IMR-90 (cell line): ENCODE measurements at regions not wholly inside any gene's neighbourhood (a gene's known extent, or its start where the extent isn't known, plus 50 kb on each side); places are given as distances from the start of the nearest gene placed in this dataset.

Experiments used
- ATAC-seq: fragments of 200-7000 bp; cut with Tn5 transposase; 2 replicates; pipeline ENCODE4 v1.9.1; 2020; ENCODE audit warnings: low read depth, mild to moderate bottlenecking, moderate library complexity
- BruUV-seq: library from RNA; stranded (reverse); fragments of 400-500 nt; replicated peaks from 2 replicates; lab custom pipeline; 2021; lab: Mats Ljungman, UMichigan
- CTCF ChIA-PET: fragments of 300-600 bp; formaldehyde crosslinking; extraction: SDS; loops from one replicate; lab custom pipeline; 2021; ENCODE audit warnings: antibody characterized with exemption; lab: Yijun Ruan, JAX
- POLR2A ChIA-PET: fragments of 300-600 bp; sonication (Branson Sonifier 250); formaldehyde crosslinking; loops from one replicate; lab custom pipeline; 2022; ENCODE audit warnings: antibody characterized with exemption; ENCODE audit not compliant: unreplicated experiment; lab: Charles Lee
- DNase-seq: peaks from one replicate; pipeline ENCODE4 v3.0.0; 2013
- H2AFZ ChIP-seq: replicated peaks from 2 replicates; pipeline ENCODE3; 2013; ENCODE audit warnings: low read length, mild to moderate bottlenecking; ENCODE audit not compliant: poor library complexity
- H2AK5ac ChIP-seq: 2 replicates; pipeline ENCODE4 v1.6.1; 2013; ENCODE audit warnings: low read depth, low read length, inconsistent platforms
- H2AK9ac ChIP-seq: replicated peaks from 2 replicates; pipeline ENCODE3; 2013; ENCODE audit warnings: mild to moderate bottlenecking, low read depth, low read length, moderate library complexity; ENCODE audit not compliant: poor library complexity
- H2BK120ac ChIP-seq: 2 replicates; pipeline ENCODE4 v1.6.1; 2013; ENCODE audit warnings: low read depth, low read length, inconsistent platforms
- H2BK15ac ChIP-seq: 3 replicates; pipeline ENCODE4 v1.6.1; 2013; ENCODE audit warnings: low read depth, low read length, inconsistent platforms
- H2BK20ac ChIP-seq: 2 replicates; pipeline ENCODE4 v1.6.1; 2013; ENCODE audit warnings: low read depth, mild to moderate bottlenecking, inconsistent platforms, low read length, moderate library complexity
- H2BK5ac ChIP-seq: 2 replicates; pipeline ENCODE4 v1.6.1; 2013; ENCODE audit warnings: mild to moderate bottlenecking, low read depth, low read length, inconsistent platforms; ENCODE audit not compliant: poor library complexity, severe bottlenecking
- H3K14ac ChIP-seq: replicated peaks from 2 replicates; pipeline ENCODE4 v1.6.1; 2013; ENCODE audit warnings: low read depth, low read length, inconsistent platforms
- H3K18ac ChIP-seq: 2 replicates; pipeline ENCODE4 v1.6.1; 2013; ENCODE audit warnings: low read depth, low read length, control low read depth
- H3K23ac ChIP-seq: 2 replicates; pipeline ENCODE4 v1.6.1; 2013; ENCODE audit warnings: low read depth, low read length, inconsistent platforms
- H3K27ac ChIP-seq: 2 replicates; pipeline ENCODE4 v1.5.1; 2013; ENCODE audit warnings: mild to moderate bottlenecking, control low read depth, low read length; ENCODE audit not compliant: insufficient read depth
- H3K27me3 ChIP-seq: 2 replicates; pipeline ENCODE4 v1.6.1; 2013; ENCODE audit warnings: low read length; ENCODE audit not compliant: control insufficient read depth, insufficient read depth
- H3K36me3 ChIP-seq: 2 replicates; pipeline ENCODE4 v1.6.1; 2013; ENCODE audit warnings: low read length, mixed read lengths; ENCODE audit not compliant: control insufficient read depth, insufficient read depth
- H3K4ac ChIP-seq: 2 replicates; pipeline ENCODE4 v1.6.1; 2013; ENCODE audit warnings: low read depth, low read length, inconsistent platforms
- H3K4me1 ChIP-seq: 2 replicates; pipeline ENCODE4 v1.6.1; 2013; ENCODE audit warnings: low read length, mixed read lengths; ENCODE audit not compliant: control insufficient read depth, insufficient read depth
- H3K4me2 ChIP-seq: 2 replicates; pipeline ENCODE4 v1.6.1; 2013; ENCODE audit warnings: low read depth, mild to moderate bottlenecking, control low read depth, low read length, moderate library complexity
- H3K4me3 ChIP-seq: 2 replicates; pipeline ENCODE4 v1.5.1; 2013; ENCODE audit warnings: low read depth, mild to moderate bottlenecking, control low read depth, low read length, moderate library complexity; ENCODE audit not compliant: insufficient read depth
- H3K56ac ChIP-seq: 2 replicates; pipeline ENCODE4 v1.6.1; 2013; ENCODE audit warnings: low read length, inconsistent platforms; ENCODE audit not compliant: insufficient read depth; ENCODE audit errors: extremely low read depth
- H3K79me1 ChIP-seq, 2 experiments: 2 replicates each; pipeline ENCODE4 v1.6.1; 2013; ENCODE audit warnings: low read length in 2 of 2, inconsistent platforms in 1 of 2, low read depth in 1 of 2
- H3K9ac ChIP-seq: 2 replicates; pipeline ENCODE4 v1.6.1; 2013; ENCODE audit warnings: low read depth, low read length, control low read depth
- H3K9me1 ChIP-seq: 2 replicates; pipeline ENCODE4 v1.6.1; 2013; ENCODE audit warnings: low read length, inconsistent platforms; ENCODE audit not compliant: insufficient read depth
- H3K9me3 ChIP-seq: 2 replicates; pipeline ENCODE4 v1.6.1; 2013; ENCODE audit warnings: low read length; ENCODE audit not compliant: control insufficient read depth, insufficient read depth
- H4K20me1 ChIP-seq: 2 replicates; pipeline ENCODE4 v1.6.1; 2013; ENCODE audit warnings: low read length, inconsistent platforms; ENCODE audit not compliant: insufficient read depth
- H4K5ac ChIP-seq: 2 replicates; pipeline ENCODE4 v1.6.1; 2013; ENCODE audit warnings: mild to moderate bottlenecking, low read depth, low read length, control low read depth
- H4K8ac ChIP-seq, 2 experiments: 2 replicates each; pipeline ENCODE4 v1.6.1; 2013; ENCODE audit warnings: low read depth in 2 of 2, low read length in 2 of 2, control low read depth in 1 of 2, inconsistent platforms in 1 of 2
- H4K91ac ChIP-seq: 2 replicates; pipeline ENCODE4 v1.6.1; 2013; ENCODE audit warnings: low read depth, low read length, inconsistent platforms; ENCODE audit not compliant: insufficient read depth
- BHLHE40 ChIP-seq: fragments of 150-350 bp; IDR thresholded peaks from 2 replicates; pipeline ENCODE4 v1.6.1; 2016; ENCODE audit warnings: mild to moderate bottlenecking, low read depth, low read length
- CEBPB ChIP-seq: IDR thresholded peaks from 2 replicates; pipeline ENCODE4 v1.6.1; 2012; ENCODE audit warnings: low read depth, low read length, improper control_type of control experiment
- CHD1 ChIP-seq: IDR thresholded peaks from 2 replicates; pipeline ENCODE4 v1.6.1; 2012; ENCODE audit warnings: low read depth, low read length, improper control_type of control experiment
- FOS ChIP-seq: fragments of 150-350 bp; IDR thresholded peaks from 2 replicates; pipeline ENCODE4 v1.6.1; 2016; ENCODE audit warnings: low read depth, low read length
- MAZ ChIP-seq: IDR thresholded peaks from 2 replicates; pipeline ENCODE4 v1.6.1; 2012; ENCODE audit warnings: low read depth, mild to moderate bottlenecking, low read length, improper control_type of control experiment, moderate library complexity, borderline replicate concordance
- MXI1 ChIP-seq: IDR thresholded peaks from 2 replicates; pipeline ENCODE4 v1.6.1; 2012; ENCODE audit warnings: low read depth, mild to moderate bottlenecking, low read length, moderate library complexity, borderline replicate concordance
- NFE2L2 ChIP-seq: fragments of 150-350 bp; IDR thresholded peaks from 2 replicates; pipeline ENCODE4 v1.6.1; 2016; ENCODE audit warnings: low read depth, mild to moderate bottlenecking, low read length
- POLR2A ChIP-seq: IDR thresholded peaks from 2 replicates; pipeline ENCODE4 v1.6.1; 2012; ENCODE audit warnings: mild to moderate bottlenecking, low read depth, low read length
- RAD21 ChIP-seq: IDR thresholded peaks from 2 replicates; pipeline ENCODE4 v1.6.1; 2012; ENCODE audit warnings: low read length, improper control_type of control experiment
- RCOR1 ChIP-seq: IDR thresholded peaks from 2 replicates; pipeline ENCODE4 v1.6.1; 2012; ENCODE audit warnings: mild to moderate bottlenecking, low read length, improper control_type of control experiment; ENCODE audit not compliant: insufficient replicate concordance
- RFX5 ChIP-seq: IDR thresholded peaks from 2 replicates; pipeline ENCODE4 v1.8.0; 2012; ENCODE audit warnings: low read depth, mild to moderate bottlenecking, low read length, moderate library complexity
- SMC3 ChIP-seq: fragments of 150-350 bp; IDR thresholded peaks from 2 replicates; pipeline ENCODE4 v1.6.1; 2016; ENCODE audit warnings: low read depth, mild to moderate bottlenecking, antibody characterized with exemption, low read length, moderate library complexity
- WGBS, 2 experiments: methylation state at CpG; one replicate each; pipeline versions ENCODE4 v1.1.5 to v1.1.7; 2013; ENCODE audit warnings: missing lambda C conversion rate in 2 of 2; ENCODE audit not compliant: insufficient read length in 1 of 2; ENCODE audit errors: extremely low coverage in 2 of 2; 5-methylcytosine and 5-hydroxymethylcytosine counted together
- dilution Hi-C: fragments of 300-500 bp; cut with HindIII; formaldehyde crosslinking; loops from one replicate; pipeline ENCODE4 v1.14.3; 2018; ENCODE audit warnings: low sequenced_read_pairs; ENCODE audit not compliant: unreplicated experiment
- in situ Hi-C: fragments of 300-500 bp; cut with MboI; formaldehyde crosslinking; loops from 3 replicates; pipeline ENCODE4 v1.14.3; 2019; ENCODE audit warnings: low sequenced_read_pairs, inconsistent platforms, mixed read lengths
- intact Hi-C: fragments of 100-400 bp; cut with micrococcal nuclease; formaldehyde crosslinking; loops from 2 replicates; pipeline ENCODE4 v1.10.0; 2022
- TF ChIP-seq, protein P1 (sequence below): conservative IDR thresholded peaks from 2 replicates; pipeline ENCODE4 v1.5.1; 2012; ENCODE audit warnings: mild to moderate bottlenecking, low read depth, low read length, improper control_type of control experiment
- TF ChIP-seq, protein P2 (sequence below): fragments of 150-350 bp; IDR thresholded peaks from 2 replicates; pipeline ENCODE4 v1.6.1; 2017; ENCODE audit warnings: mild to moderate bottlenecking, antibody characterized with exemption, low read length, low read depth
- TF ChIP-seq, protein P3 (sequence below): fragments of 150-350 bp; IDR thresholded peaks from 2 replicates; pipeline ENCODE4 v1.6.1; 2016; ENCODE audit warnings: low read depth, mild to moderate bottlenecking, low read length, moderate library complexity, borderline replicate concordance

DNA sequence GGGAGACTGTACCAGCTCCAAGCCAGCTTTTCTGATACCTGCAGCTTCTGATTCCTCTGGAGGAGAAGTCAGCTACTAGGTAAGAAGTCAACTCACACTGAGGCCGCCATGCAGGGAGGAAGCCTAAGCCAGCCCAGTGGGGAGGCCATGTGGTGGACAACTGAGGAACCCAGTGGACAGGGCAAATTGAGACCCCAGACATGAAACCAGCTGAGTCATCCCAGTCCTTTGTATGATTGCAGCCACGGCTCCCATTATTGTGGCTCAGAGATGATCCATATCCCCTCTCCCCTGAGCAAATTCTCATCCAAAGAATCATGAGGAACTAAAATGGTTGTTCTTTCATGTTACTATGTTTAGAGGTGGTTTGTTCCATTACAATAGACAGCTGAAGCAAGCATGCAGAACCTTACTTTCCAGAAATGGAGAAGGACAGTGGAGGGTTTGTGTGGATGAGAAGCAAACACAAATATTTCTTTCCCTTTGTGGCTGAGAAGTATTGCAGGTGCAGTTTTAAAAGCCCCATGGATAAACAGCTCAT lies 1147.3 kb upstream of the TMEM132C start:
- WGBS, 2 experiments = no CpG with 5 or more reads among the region's 2 CpGs
- no peak for TF ChIP-seq RCOR1
- TF ChIP-seq BHLHE40 = no peak
- TF ChIP-seq FOS = no peak
- TF ChIP-seq POLR2A = no peak
- no peak; the same call in 1 of the 2 replicates for TF ChIP-seq NFE2L2
- no peak for TF ChIP-seq RAD21
- no peak for TF ChIP-seq CEBPB
- no peak for TF ChIP-seq RFX5
- TF ChIP-seq, protein P1, sequence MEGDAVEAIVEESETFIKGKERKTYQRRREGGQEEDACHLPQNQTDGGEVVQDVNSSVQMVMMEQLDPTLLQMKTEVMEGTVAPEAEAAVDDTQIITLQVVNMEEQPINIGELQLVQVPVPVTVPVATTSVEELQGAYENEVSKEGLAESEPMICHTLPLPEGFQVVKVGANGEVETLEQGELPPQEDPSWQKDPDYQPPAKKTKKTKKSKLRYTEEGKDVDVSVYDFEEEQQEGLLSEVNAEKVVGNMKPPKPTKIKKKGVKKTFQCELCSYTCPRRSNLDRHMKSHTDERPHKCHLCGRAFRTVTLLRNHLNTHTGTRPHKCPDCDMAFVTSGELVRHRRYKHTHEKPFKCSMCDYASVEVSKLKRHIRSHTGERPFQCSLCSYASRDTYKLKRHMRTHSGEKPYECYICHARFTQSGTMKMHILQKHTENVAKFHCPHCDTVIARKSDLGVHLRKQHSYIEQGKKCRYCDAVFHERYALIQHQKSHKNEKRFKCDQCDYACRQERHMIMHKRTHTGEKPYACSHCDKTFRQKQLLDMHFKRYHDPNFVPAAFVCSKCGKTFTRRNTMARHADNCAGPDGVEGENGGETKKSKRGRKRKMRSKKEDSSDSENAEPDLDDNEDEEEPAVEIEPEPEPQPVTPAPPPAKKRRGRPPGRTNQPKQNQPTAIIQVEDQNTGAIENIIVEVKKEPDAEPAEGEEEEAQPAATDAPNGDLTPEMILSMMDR = no peak
- TF ChIP-seq SMC3 = no peak
- TF ChIP-seq, protein P2, sequence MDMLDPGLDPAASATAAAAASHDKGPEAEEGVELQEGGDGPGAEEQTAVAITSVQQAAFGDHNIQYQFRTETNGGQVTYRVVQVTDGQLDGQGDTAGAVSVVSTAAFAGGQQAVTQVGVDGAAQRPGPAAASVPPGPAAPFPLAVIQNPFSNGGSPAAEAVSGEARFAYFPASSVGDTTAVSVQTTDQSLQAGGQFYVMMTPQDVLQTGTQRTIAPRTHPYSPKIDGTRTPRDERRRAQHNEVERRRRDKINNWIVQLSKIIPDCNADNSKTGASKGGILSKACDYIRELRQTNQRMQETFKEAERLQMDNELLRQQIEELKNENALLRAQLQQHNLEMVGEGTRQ = no peak
- no peak for TF ChIP-seq CHD1
- TF ChIP-seq MXI1 = no peak
- TF ChIP-seq MAZ = no peak
- TF ChIP-seq, protein P3, sequence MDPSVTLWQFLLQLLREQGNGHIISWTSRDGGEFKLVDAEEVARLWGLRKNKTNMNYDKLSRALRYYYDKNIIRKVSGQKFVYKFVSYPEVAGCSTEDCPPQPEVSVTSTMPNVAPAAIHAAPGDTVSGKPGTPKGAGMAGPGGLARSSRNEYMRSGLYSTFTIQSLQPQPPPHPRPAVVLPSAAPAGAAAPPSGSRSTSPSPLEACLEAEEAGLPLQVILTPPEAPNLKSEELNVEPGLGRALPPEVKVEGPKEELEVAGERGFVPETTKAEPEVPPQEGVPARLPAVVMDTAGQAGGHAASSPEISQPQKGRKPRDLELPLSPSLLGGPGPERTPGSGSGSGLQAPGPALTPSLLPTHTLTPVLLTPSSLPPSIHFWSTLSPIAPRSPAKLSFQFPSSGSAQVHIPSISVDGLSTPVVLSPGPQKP = no peak
- H3K27ac ChIP-seq = no peak overlapping the region
- no peak overlapping the region for H4K5ac ChIP-seq
- dilution Hi-C loops = no loop called here
- no peak overlapping the region for H2BK20ac ChIP-seq
- H2AK9ac ChIP-seq = no peak overlapping the region
- H3K79me1 ChIP-seq = no peaks in the 10 kb centered on the region
- peaks cover 7% of the 10 kb centered on the region for H3K9me3 ChIP-seq
- no peak overlapping the region for H3K23ac ChIP-seq
- in situ Hi-C loops = no loop called here
- no peaks in the 10 kb centered on the region for H3K4me1 ChIP-seq
- CTCF ChIA-PET = no interaction called here
- H3K9me1 ChIP-seq = no peaks in the 10 kb centered on the region
- no peak overlapping the region for H2BK120ac ChIP-seq
- no peak overlapping the region for H4K91ac ChIP-seq
- H3K56ac ChIP-seq = no peak overlapping the region
- H2BK5ac ChIP-seq = no peak overlapping the region
- no peak overlapping the region for H3K14ac ChIP-seq
- H4K20me1 ChIP-seq = no peaks in the 10 kb centered on the region
- H2AFZ ChIP-seq = no peak overlapping the region
- intact Hi-C loops = no loop called here
- H3K4ac ChIP-seq = no peak overlapping the region
- H3K18ac ChIP-seq = no peak overlapping the region
- no peak overlapping the region for H2AK5ac ChIP-seq
- no peak overlapping the region for H3K4me3 ChIP-seq
- H4K8ac ChIP-seq = no peak overlapping the region
- no peak for ATAC-seq
- BruUV-seq = no TSS peak
- H3K9ac ChIP-seq = no peak overlapping the region
- no peak overlapping the region for H3K4me2 ChIP-seq
- no peak for DNase-seq
- POLR2A ChIA-PET = no interaction called here
- H2BK15ac ChIP-seq = no peak overlapping the region
- no peaks in the 10 kb centered on the region for H3K36me3 ChIP-seq
- H3K27me3 ChIP-seq = no peaks in the 10 kb centered on the region
